ENCODE measurements at regions not wholly inside any gene's neighbourhood (a gene's known extent, or its start where the extent isn't known, plus 50 kb on each side); places are given as distances from the start of the nearest gene placed in this dataset.

DNA sequence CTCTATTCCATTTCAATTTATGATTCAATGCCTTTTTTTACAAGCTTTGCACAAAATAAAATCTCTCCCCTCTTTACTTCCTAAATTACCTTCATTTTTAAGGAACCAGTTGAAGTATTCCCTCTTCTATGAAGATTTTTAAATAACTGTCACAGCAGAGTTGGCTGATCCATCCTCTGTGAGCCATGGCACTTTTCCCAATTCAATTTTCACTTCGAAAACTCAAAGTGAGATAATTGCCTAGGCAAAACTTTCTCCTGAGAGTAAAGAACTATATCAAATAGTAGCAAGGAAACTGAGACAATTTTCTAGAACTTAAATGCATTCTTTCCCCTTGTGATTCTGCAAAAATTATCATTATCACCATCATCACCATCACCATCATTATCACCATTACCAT, 259.9 kb upstream of the ARHGAP20 start:
- Histone ChIP-seq H2BK5ac (ENCODE audit: low read length) (no peak overlapping the region), H3K4me1 (ENCODE audit: control insufficient read depth in 2 of 2, insufficient read depth in 1 of 2, low read depth in 1 of 2, low read length in 2 of 2) (peaks cover 0 to 4% of the 10 kb centered on the region in 2 donors), H2AFZ (ENCODE audit: low read length) (no peak overlapping the region), H3K79me1 (ENCODE audit: low read depth, low read length) (no peaks in the 10 kb centered on the region), H3K4me3 (ENCODE audit: low read length in 2 of 2) (no peak overlapping the region), H3K18ac (ENCODE audit: low read length) (no peak overlapping the region), H3K36me3 (replicated peaks in 1 of 2; ENCODE audit: control insufficient read depth in 2 of 2, insufficient read depth in 2 of 2, low read length in 2 of 2) (no peaks in the 10 kb centered on the region), H2BK12ac (ENCODE audit: low read length) (no peak overlapping the region), H3K14ac (ENCODE audit: low read length) (no peak overlapping the region), H3K9me3 (replicated peaks in 1 of 2; ENCODE audit: control insufficient read depth in 2 of 2, insufficient read depth in 1 of 2, low read depth in 1 of 2, low read length in 2 of 2) (no peaks in the 10 kb centered on the region), H4K91ac (ENCODE audit: low read depth, low read length, poor library complexity) (no peak overlapping the region), H2BK120ac (ENCODE audit: low read depth, low read length) (no peak overlapping the region), H2AK5ac (ENCODE audit: low read depth, low read length) (no peak overlapping the region), H3K4ac (ENCODE audit: low read length) (no peak overlapping the region), H3K27me3 (ENCODE audit: control insufficient read depth in 3 of 3, insufficient read depth in 3 of 3, low read depth in 1 of 3, low read length in 3 of 3) (no peaks in the 10 kb centered on the region), H2BK15ac (ENCODE audit: low read length) (no peak overlapping the region), H3K27ac (replicated peaks; ENCODE audit: low read length) (no peak overlapping the region), H3K9ac (ENCODE audit: low read depth, low read length, poor library complexity) (no peak overlapping the region), H3K23ac (ENCODE audit: low read depth, low read length, poor library complexity) (no peak overlapping the region), H4K8ac (ENCODE audit: low read depth, low read length) (no peak overlapping the region), H3K4me2 (ENCODE audit: insufficient read depth, low read length, poor library complexity, severe bottlenecking) (no peak overlapping the region)
- WGBS, 2 donors (ENCODE audit: extremely low coverage in 2 of 2, insufficient read length in 2 of 2, insufficient replicate concordance in 1 of 2), result no CpG with 5 or more reads among the region's 1 CpG
- DNase-seq (ENCODE audit: low spot score), result no peak

DNA sequence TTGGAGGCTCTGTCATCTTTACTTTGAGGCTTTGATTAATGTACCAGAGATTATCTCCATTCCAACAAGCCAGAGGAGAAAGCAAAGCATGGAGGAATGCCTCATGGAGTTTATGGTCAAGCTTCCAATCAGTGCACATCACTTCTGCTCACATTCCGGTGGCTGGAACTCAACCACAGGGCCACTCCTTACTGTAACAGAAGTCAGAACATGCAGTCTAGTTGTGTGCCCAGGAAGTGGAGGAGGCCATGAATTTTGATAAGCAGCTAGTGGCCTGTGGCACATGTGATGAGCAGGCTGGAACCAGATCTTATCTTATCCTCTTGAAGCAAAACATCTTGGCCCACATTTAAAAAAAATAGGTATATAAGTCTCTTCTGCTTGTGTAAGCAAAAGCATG, 258.9 kb upstream of the ARHGAP20 start:
- H3K27ac ChIP-seq (replicated peaks; ENCODE audit: low read length), result no peak overlapping the region
- H3K14ac ChIP-seq (ENCODE audit: low read length), result no peak overlapping the region
- WGBS, 2 donors (ENCODE audit: extremely low coverage in 2 of 2, insufficient read length in 2 of 2, insufficient replicate concordance in 1 of 2), result no CpG with 5 or more reads among the region's 1 CpG

DNA sequence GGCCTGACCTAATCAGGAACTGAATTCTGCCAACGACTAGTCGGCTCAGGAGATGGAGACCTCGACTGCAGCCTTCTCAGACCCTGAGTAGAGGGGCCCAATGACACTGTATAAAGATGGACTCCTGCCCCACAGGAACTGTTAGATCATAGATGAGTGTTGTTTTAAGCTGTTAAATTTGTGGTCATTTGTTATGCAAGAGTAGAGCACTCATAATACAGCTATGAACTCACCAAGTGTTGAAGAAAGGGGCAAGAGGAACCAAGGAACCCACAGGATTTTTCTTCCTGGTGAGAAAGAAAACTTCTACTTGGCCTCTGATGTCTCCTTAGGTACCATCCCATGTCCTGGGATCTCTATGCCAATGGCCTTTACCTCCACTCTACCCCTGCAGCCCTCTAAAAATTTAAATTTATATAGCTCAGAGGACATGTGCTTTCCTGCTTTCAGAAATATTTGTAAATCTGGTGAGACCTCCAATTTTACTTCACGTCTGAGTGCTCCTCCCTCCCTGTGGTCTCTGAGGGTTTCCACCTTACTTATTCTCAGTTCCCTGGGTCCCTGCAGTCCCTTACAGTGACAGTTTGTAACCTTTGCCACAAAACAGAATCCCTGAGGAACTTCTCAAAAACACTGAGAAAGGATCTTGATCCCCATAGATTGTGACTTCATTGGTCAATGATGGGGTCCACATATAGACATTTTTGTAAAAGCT, 256.3 kb upstream of the ARHGAP20 start:
- H2AK5ac ChIP-seq (ENCODE audit: low read depth, low read length), result no peak overlapping the region
- no peaks in the 10 kb centered on the region for H3K36me3 ChIP-seq (replicated peaks in 1 of 2; ENCODE audit: control insufficient read depth in 2 of 2, insufficient read depth in 2 of 2, low read length in 2 of 2)
- no peak overlapping the region for H2BK15ac ChIP-seq (ENCODE audit: low read length)
- H3K18ac ChIP-seq (ENCODE audit: low read length), result no peak overlapping the region
- H3K4ac ChIP-seq (ENCODE audit: low read length), result no peak overlapping the region
- H3K4me3 ChIP-seq (ENCODE audit: low read length in 2 of 2), result no peak overlapping the region
- H3K4me2 ChIP-seq (ENCODE audit: insufficient read depth, low read length, poor library complexity, severe bottlenecking), result no peak overlapping the region
- no peak overlapping the region for H3K23ac ChIP-seq (ENCODE audit: low read depth, low read length, poor library complexity)
- no peak for DNase-seq (ENCODE audit: low spot score)
- no peak overlapping the region for H3K27ac ChIP-seq (replicated peaks; ENCODE audit: low read length)
- no peak overlapping the region for H4K8ac ChIP-seq (ENCODE audit: low read depth, low read length)
- no CpG with 5 or more reads among the region's 4 CpGs for WGBS, 2 donors (ENCODE audit: extremely low coverage in 2 of 2, insufficient read length in 2 of 2, insufficient replicate concordance in 1 of 2)
- peaks cover 0 to 4% of the 10 kb centered on the region in 2 donors for H3K4me1 ChIP-seq (ENCODE audit: control insufficient read depth in 2 of 2, insufficient read depth in 1 of 2, low read depth in 1 of 2, low read length in 2 of 2)
- no peak overlapping the region for H2BK120ac ChIP-seq (ENCODE audit: low read depth, low read length)
- no peaks in the 10 kb centered on the region for H3K9me3 ChIP-seq (replicated peaks in 1 of 2; ENCODE audit: control insufficient read depth in 2 of 2, insufficient read depth in 1 of 2, low read depth in 1 of 2, low read length in 2 of 2)
- H3K79me1 ChIP-seq (ENCODE audit: low read depth, low read length), result no peaks in the 10 kb centered on the region
- no peak overlapping the region for H3K14ac ChIP-seq (ENCODE audit: low read length)
- no peak overlapping the region for H3K9ac ChIP-seq (ENCODE audit: low read depth, low read length, poor library complexity)
- H2BK12ac ChIP-seq (ENCODE audit: low read length), result no peak overlapping the region
- no peak overlapping the region for H2AFZ ChIP-seq (ENCODE audit: low read length)
- no peak overlapping the region for H4K91ac ChIP-seq (ENCODE audit: low read depth, low read length, poor library complexity)
- H3K27me3 ChIP-seq (ENCODE audit: control insufficient read depth in 3 of 3, insufficient read depth in 3 of 3, low read depth in 1 of 3, low read length in 3 of 3), result no peaks in the 10 kb centered on the region
- no peak overlapping the region for H2BK5ac ChIP-seq (ENCODE audit: low read length)

More for the DNA sequence above, 258.9 kb upstream of the ARHGAP20 start:
- no peaks in the 10 kb centered on the region for H3K79me1 ChIP-seq (ENCODE audit: low read depth, low read length)
- no peak overlapping the region for H4K91ac ChIP-seq (ENCODE audit: low read depth, low read length, poor library complexity)
- H3K9ac ChIP-seq (ENCODE audit: low read depth, low read length, poor library complexity), result no peak overlapping the region
- H2BK15ac ChIP-seq (ENCODE audit: low read length), result no peak overlapping the region
- no peak overlapping the region for H2BK120ac ChIP-seq (ENCODE audit: low read depth, low read length)
- no peaks in the 10 kb centered on the region for H3K36me3 ChIP-seq (replicated peaks in 1 of 2; ENCODE audit: control insufficient read depth in 2 of 2, insufficient read depth in 2 of 2, low read length in 2 of 2)
- H3K4me2 ChIP-seq (ENCODE audit: insufficient read depth, low read length, poor library complexity, severe bottlenecking), result no peak overlapping the region
- no peaks in the 10 kb centered on the region for H3K9me3 ChIP-seq (replicated peaks in 1 of 2; ENCODE audit: control insufficient read depth in 2 of 2, insufficient read depth in 1 of 2, low read depth in 1 of 2, low read length in 2 of 2)
- H2BK12ac ChIP-seq (ENCODE audit: low read length), result no peak overlapping the region
- no peak overlapping the region for H4K8ac ChIP-seq (ENCODE audit: low read depth, low read length)
- H3K4me1 ChIP-seq (ENCODE audit: control insufficient read depth in 2 of 2, insufficient read depth in 1 of 2, low read depth in 1 of 2, low read length in 2 of 2), result peaks cover 0 to 4% of the 10 kb centered on the region in 2 donors
- H2AK5ac ChIP-seq (ENCODE audit: low read depth, low read length), result no peak overlapping the region
- DNase-seq (ENCODE audit: low spot score), result no peak
- no peak overlapping the region for H3K4ac ChIP-seq (ENCODE audit: low read length)
- no peak overlapping the region for H3K18ac ChIP-seq (ENCODE audit: low read length)
- no peak overlapping the region for H2BK5ac ChIP-seq (ENCODE audit: low read length)
- H3K4me3 ChIP-seq (ENCODE audit: low read length in 2 of 2), result no peak overlapping the region
- no peak overlapping the region for H2AFZ ChIP-seq (ENCODE audit: low read length)
- no peak overlapping the region for H3K23ac ChIP-seq (ENCODE audit: low read depth, low read length, poor library complexity)
- H3K27me3 ChIP-seq (ENCODE audit: control insufficient read depth in 3 of 3, insufficient read depth in 3 of 3, low read depth in 1 of 3, low read length in 3 of 3), result no peaks in the 10 kb centered on the region

DNA sequence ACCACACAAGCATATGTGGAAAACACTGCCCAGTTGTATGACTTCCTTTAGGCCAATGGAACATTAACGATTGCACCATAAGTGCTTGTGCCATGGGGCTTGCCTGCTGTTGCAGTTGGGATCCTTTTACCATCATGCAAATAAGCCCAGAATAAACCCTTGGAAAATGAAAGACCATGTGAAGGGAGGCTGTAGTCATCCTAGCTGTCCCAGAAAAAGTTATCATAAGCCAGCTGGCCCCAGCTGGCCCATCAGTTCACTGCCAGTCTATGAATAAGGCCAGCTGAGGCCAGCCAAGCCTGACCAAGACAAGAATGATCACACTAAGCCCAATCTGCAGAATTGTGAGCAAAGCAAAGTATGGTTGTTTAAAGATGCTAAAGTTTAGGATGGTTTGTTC, 253.9 kb upstream of the ARHGAP20 start:
- Histone ChIP-seq H4K91ac (ENCODE audit: low read depth, low read length, poor library complexity) (no peak overlapping the region), H3K9me3 (replicated peaks in 1 of 2; ENCODE audit: control insufficient read depth in 2 of 2, insufficient read depth in 1 of 2, low read depth in 1 of 2, low read length in 2 of 2) (no peaks in the 10 kb centered on the region), H3K18ac (ENCODE audit: low read length) (no peak overlapping the region), H3K36me3 (replicated peaks in 1 of 2; ENCODE audit: control insufficient read depth in 2 of 2, insufficient read depth in 2 of 2, low read length in 2 of 2) (no peaks in the 10 kb centered on the region), H3K23ac (ENCODE audit: low read depth, low read length, poor library complexity) (no peak overlapping the region), H3K79me1 (ENCODE audit: low read depth, low read length) (no peaks in the 10 kb centered on the region), H3K4me3 (ENCODE audit: low read length in 2 of 2) (no peak overlapping the region), H3K9ac (ENCODE audit: low read depth, low read length, poor library complexity) (no peak overlapping the region), H2BK15ac (ENCODE audit: low read length) (no peak overlapping the region), H2AK5ac (ENCODE audit: low read depth, low read length) (no peak overlapping the region), H3K27me3 (ENCODE audit: control insufficient read depth in 3 of 3, insufficient read depth in 3 of 3, low read depth in 1 of 3, low read length in 3 of 3) (no peaks in the 10 kb centered on the region), H2AFZ (ENCODE audit: low read length) (no peak overlapping the region), H3K4ac (ENCODE audit: low read length) (no peak overlapping the region), H3K4me2 (ENCODE audit: insufficient read depth, low read length, poor library complexity, severe bottlenecking) (no peak overlapping the region), H3K14ac (ENCODE audit: low read length) (no peak overlapping the region), H2BK5ac (ENCODE audit: low read length) (no peak overlapping the region), H3K4me1 (ENCODE audit: control insufficient read depth in 2 of 2, insufficient read depth in 1 of 2, low read depth in 1 of 2, low read length in 2 of 2) (peaks cover 0 to 4% of the 10 kb centered on the region in 2 donors), H2BK120ac (ENCODE audit: low read depth, low read length) (no peak overlapping the region), H4K8ac (ENCODE audit: low read depth, low read length) (no peak overlapping the region), H2BK12ac (ENCODE audit: low read length) (no peak overlapping the region), H3K27ac (replicated peaks; ENCODE audit: low read length) (no peak overlapping the region)
- WGBS, 2 donors (ENCODE audit: extremely low coverage in 2 of 2, insufficient read length in 2 of 2, insufficient replicate concordance in 1 of 2), result no CpG with 5 or more reads among the region's 1 CpG
- DNase-seq (ENCODE audit: low spot score), result no peak

Data from neuronal stem cell (in vitro differentiated cells).